ENCODE measurements at regions not wholly inside any gene's neighbourhood (a gene's known extent, or its start where the extent isn't known, plus 50 kb on each side); places are given as distances from the start of the nearest gene placed in this dataset.
A peak's percentile ranks its signal among the peaks of the same experiment; 100 is the strongest.

GRCh38 chr22:25362215-25362882 is 142.9 kb downstream of the CRYBB2 start (continued):
- no peak for TF ChIP-seq MTF2 (CRISPR knock-in tag; IDR thresholded peaks at IDR 0.05; ENCODE audit: borderline replicate concordance)
- 0 out of 2 replicates have a peak, but pooled peaks have one; percentile 40 for TF ChIP-seq SALL1 (CRISPR knock-in tag; IDR thresholded peaks at IDR 0.05)
- no peak for TF ChIP-seq FOXK2 (IDR thresholded peaks at IDR 0.05)
- no peak for TF ChIP-seq TBX2 (CRISPR knock-in tag; IDR thresholded peaks at IDR 0.05; ENCODE audit: borderline replicate concordance)
- TF ChIP-seq, protein P1, sequence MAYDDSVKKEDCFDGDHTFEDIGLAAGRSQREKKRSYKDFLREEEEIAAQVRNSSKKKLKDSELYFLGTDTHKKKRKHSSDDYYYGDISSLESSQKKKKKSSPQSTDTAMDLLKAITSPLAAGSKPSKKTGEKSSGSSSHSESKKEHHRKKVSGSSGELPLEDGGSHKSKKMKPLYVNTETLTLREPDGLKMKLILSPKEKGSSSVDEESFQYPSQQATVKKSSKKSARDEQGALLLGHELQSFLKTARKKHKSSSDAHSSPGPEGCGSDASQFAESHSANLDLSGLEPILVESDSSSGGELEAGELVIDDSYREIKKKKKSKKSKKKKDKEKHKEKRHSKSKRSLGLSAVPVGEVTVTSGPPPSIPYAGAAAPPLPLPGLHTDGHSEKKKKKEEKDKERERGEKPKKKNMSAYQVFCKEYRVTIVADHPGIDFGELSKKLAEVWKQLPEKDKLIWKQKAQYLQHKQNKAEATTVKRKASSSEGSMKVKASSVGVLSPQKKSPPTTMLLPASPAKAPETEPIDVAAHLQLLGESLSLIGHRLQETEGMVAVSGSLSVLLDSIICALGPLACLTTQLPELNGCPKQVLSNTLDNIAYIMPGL (CRISPR knock-in tag; IDR thresholded peaks at IDR 0.05; ENCODE audit: borderline replicate concordance in 1 of 2, low read depth in 1 of 2) = 0 out of 4 replicates have a peak, but pooled peaks of 1 of the 2 experiments have one; percentile 19
- peak; percentile 92 for TF ChIP-seq CTCF (CRISPR knock-in tag; IDR thresholded peaks at IDR 0.05)
- peak; percentile 90 for TF ChIP-seq STAG1 (CRISPR knock-in tag; IDR thresholded peaks at IDR 0.05)
- 0 out of 2 replicates have a peak, but pooled peaks have one; percentile 17 for TF ChIP-seq ZNF710 (CRISPR knock-in tag; IDR thresholded peaks at IDR 0.05; ENCODE audit: borderline replicate concordance)
- TF ChIP-seq, protein P2, sequence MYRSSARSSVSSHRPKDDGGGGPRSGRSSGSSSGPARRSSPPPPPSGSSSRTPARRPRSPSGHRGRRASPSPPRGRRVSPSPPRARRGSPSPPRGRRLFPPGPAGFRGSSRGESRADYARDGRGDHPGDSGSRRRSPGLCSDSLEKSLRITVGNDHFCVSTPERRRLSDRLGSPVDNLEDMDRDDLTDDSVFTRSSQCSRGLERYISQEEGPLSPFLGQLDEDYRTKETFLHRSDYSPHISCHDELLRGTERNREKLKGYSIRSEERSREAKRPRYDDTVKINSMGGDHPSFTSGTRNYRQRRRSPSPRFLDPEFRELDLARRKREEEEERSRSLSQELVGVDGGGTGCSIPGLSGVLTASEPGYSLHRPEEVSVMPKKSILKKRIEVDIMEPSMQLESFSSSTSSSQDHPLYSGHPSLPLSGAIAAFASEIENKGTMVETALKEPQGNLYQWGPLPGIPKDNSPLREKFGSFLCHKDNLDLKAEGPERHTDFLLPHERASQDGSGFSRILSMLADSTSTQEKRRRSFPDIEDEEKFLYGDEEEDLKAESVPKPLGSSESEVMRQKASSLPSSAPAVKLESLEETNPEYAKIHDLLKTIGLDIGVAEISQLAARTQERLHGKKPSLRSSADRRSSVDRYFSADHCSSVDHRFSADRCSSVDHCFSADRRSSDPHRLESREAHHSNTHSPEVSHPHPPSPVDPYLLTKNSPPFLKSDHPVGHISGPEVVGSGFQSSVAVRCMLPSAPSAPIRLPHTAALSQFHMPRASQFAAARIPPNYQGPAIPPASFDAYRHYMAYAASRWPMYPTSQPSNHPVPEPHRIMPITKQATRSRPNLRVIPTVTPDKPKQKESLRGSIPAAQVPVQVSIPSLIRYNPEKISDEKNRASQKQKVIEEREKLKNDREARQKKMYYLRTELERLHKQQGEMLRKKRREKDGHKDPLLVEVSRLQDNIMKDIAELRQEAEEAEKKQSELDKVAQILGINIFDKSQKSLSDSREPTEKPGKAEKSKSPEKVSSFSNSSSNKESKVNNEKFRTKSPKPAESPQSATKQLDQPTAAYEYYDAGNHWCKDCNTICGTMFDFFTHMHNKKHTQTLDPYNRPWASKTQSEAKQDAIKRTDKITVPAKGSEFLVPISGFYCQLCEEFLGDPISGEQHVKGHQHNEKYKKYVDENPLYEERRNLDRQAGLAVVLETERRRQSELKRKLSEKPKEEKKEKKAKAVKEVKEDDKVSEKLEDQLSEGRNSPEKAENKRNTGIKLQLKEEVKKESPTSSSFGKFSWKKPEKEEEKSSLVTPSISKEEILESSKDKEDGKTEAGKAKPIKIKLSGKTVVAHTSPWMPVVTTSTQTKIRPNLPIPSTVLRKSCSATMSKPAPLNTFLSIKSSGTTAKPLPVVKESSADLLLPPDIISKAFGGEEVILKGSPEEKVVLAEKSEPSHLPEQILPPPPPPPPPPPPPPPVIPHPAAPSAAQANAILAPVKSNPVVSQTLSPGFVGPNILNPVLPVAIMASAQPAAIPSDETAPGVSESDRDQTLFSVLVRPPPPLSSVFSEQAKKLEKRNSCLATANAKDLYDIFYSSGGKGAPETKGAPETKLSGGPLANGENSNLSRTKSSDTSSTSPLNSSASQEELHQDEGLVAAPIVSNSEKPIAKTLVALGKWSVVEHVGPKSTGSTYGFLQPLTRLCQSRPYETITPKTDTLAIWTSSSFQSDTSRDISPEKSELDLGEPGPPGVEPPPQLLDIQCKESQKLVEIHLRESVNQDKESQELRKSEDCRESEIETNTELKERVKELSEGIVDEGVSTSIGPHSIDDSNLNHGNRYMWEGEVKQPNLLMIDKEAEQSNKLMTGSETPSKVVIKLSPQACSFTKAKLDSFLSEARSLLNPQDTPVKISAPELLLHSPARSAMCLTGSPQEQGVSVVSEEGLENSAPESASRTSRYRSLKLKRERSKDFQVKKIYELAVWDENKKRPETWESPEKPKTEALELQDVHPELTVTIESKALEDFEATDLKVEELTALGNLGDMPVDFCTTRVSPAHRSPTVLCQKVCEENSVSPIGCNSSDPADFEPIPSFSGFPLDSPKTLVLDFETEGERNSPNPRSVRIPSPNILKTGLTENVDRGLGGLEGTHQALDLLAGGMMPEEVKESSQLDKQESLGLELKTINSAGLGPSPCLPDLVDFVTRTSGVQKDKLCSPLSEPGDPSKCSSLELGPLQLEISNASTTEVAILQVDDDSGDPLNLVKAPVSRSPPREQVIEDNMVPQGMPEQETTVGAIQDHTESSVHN (CRISPR knock-in tag; IDR thresholded peaks at IDR 0.05) = 0 out of 2 replicates have a peak, but pooled peaks have one; percentile 9
- TF ChIP-seq IKZF5 (CRISPR knock-in tag; IDR thresholded peaks at IDR 0.05) = no peak
- TF ChIP-seq ZNF296 (CRISPR knock-in tag; conservative IDR thresholded peaks at IDR 0.05) = peak; percentile 98
- TF ChIP-seq LCORL (IDR thresholded peaks at IDR 0.05) = no peak
- TF ChIP-seq LCORL (CRISPR knock-in tag; IDR thresholded peaks at IDR 0.05) = 0 out of 2 replicates have a peak, but pooled peaks have one; percentile 25

All from HepG2 (cell line).